Stomach (tissue), 4 donors: ENCODE measurements at regions not wholly inside any gene's neighbourhood (a gene's known extent, or its start where the extent isn't known, plus 50 kb on each side); places are given as distances from the start of the nearest gene placed in this dataset.

Experiments used
- CTCF ChIP-seq, 7 experiments: fragments of 450-650 bp in 4 of 7; fragments of 200-600 bp in 3 of 7; sonication (generic) in 3 of 7; IDR thresholded peaks; one replicate each; pipeline ENCODE4 v1.5.1; 2016 to 2019; ENCODE audit warnings: antibody characterized with exemption in 7 of 7, control low read depth in 2 of 7, mild to moderate bottlenecking in 1 of 7
- EP300 ChIP-seq: sonication (generic); formaldehyde crosslinking; IDR thresholded peaks from one replicate; pipeline ENCODE4 v1.6.1; 2017; ENCODE audit warnings: antibody characterized with exemption
- POLR2A ChIP-seq, 4 donors: fragments of 450-650 bp; IDR thresholded peaks; one replicate each; pipeline ENCODE4 v1.6.1; 2016; ENCODE audit warnings: antibody characterized with exemption in 4 of 4, control low read depth in 2 of 4, mild to moderate bottlenecking in 1 of 4, moderate library complexity in 1 of 4

DNA sequence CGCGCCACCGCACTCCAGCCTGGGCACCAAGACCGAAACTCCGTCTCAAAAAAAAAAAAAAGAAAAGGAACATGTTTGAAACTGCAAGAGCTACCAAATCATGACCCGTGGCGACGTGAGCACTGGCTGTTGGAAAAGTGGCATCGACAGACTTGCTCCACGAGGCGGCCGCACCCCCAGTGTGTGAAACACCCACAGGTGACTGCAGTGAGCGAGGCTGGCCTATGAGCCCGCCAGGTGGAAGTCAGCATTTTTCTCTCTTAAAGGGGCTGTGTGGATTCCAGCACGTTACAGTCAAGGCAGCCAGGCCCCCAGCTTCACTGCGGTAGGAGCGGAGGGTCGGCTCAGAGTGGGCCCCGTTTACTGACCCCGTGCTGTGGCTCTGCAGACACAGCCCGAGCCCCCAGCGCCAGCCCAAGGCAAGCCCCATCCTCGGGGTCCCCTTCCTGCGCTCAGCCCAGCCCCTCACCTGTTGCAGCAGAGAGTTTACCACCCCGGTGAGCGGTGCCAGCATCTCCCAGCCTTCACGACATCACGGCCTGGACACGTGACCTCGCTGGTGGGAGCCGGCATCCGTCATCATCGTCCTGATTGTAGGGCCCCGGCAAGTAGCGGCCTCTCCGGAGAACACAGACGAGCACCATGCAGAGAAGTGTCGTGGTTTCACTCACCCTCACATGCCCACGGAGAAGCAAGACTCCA is 54.3 kb upstream of the FBRSL1 start:
- TF ChIP-seq EP300 (no peak), CTCF (IDR thresholded peaks at IDR 0.05) (no peak), POLR2A (IDR thresholded peaks at IDR 0.05) (no peak)
